Neural cell (in vitro differentiated cells): ENCODE measurements at regions not wholly inside any gene's neighbourhood (a gene's known extent, or its start where the extent isn't known, plus 50 kb on each side); places are given as distances from the start of the nearest gene placed in this dataset.

ENCODE experiments used
- EZH2 ChIP-seq: fragments of 200-600, 300-800 bp; shearing (Covaris generic), sonication (generic); IDR thresholded peaks from 2 replicates; pipeline ENCODE4 v1.6.1; 2014; ENCODE audit warnings: antibody characterized with exemption, low read length, borderline replicate concordance, mild to moderate bottlenecking; ENCODE audit not compliant: insufficient read depth, poor library complexity, severe bottlenecking
- MXI1 ChIP-seq: fragments of 450-650 bp; conservative IDR thresholded peaks from 2 replicates; pipeline ENCODE4 v1.6.1; 2014; ENCODE audit warnings: antibody characterized with exemption, mild to moderate bottlenecking; ENCODE audit not compliant: poor library complexity, severe bottlenecking
- POLR2AphosphoS5 ChIP-seq: IDR thresholded peaks from 2 replicates; pipeline ENCODE4 v1.6.1; 2012
- RAD21 ChIP-seq: fragments of 450-650 bp; conservative IDR thresholded peaks from 2 replicates; pipeline ENCODE4 v1.6.1; 2014; ENCODE audit warnings: antibody characterized with exemption, mild to moderate bottlenecking, moderate library complexity
- TAF1 ChIP-seq: IDR thresholded peaks from 2 replicates; pipeline ENCODE4 v1.6.1; 2012; ENCODE audit warnings: low read depth
- TF ChIP-seq, protein P1 (sequence below): fragments of 450-650 bp; IDR thresholded peaks from 2 replicates; pipeline ENCODE4 v1.5.1; 2014; ENCODE audit warnings: antibody characterized with exemption, mild to moderate bottlenecking, moderate library complexity; ENCODE audit not compliant: poor library complexity, severe bottlenecking
- TF ChIP-seq, protein P2 (sequence below): IDR thresholded peaks from 2 replicates; pipeline ENCODE4 v1.6.1; 2012; ENCODE audit warnings: borderline replicate concordance

DNA sequence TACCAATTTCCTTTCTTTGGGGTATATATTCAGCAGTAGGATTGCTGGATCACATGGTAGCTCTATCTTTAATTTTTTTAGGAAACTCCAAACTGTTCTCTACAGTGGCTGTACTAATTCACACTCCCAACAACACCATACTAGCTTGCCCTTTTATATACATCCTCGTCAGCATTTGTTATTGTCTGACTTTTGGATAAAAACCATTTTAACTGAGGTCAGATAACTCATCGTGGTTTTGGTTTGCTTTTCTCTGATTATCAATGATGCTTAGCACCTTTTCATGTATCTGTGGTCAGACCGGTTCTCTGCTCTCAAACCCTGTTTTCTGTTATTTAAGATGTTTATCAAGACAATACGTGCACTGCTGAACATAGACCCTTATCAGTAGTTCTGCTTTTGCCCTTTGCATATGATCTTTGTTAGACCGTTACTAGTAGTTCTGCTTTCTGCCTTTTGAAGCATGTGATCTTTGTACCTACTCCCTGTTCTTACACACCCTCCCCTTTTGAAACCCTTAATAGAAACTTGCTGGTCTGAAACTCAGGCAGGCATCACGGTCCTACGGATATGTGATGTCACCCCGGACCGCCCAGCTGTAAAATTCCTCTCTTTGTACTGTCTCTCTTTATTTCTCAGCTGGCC is 474.3 kb downstream of the RSL24D1 start:
- TF ChIP-seq, protein P1, sequence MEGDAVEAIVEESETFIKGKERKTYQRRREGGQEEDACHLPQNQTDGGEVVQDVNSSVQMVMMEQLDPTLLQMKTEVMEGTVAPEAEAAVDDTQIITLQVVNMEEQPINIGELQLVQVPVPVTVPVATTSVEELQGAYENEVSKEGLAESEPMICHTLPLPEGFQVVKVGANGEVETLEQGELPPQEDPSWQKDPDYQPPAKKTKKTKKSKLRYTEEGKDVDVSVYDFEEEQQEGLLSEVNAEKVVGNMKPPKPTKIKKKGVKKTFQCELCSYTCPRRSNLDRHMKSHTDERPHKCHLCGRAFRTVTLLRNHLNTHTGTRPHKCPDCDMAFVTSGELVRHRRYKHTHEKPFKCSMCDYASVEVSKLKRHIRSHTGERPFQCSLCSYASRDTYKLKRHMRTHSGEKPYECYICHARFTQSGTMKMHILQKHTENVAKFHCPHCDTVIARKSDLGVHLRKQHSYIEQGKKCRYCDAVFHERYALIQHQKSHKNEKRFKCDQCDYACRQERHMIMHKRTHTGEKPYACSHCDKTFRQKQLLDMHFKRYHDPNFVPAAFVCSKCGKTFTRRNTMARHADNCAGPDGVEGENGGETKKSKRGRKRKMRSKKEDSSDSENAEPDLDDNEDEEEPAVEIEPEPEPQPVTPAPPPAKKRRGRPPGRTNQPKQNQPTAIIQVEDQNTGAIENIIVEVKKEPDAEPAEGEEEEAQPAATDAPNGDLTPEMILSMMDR = no peak
- TF ChIP-seq, protein P2, sequence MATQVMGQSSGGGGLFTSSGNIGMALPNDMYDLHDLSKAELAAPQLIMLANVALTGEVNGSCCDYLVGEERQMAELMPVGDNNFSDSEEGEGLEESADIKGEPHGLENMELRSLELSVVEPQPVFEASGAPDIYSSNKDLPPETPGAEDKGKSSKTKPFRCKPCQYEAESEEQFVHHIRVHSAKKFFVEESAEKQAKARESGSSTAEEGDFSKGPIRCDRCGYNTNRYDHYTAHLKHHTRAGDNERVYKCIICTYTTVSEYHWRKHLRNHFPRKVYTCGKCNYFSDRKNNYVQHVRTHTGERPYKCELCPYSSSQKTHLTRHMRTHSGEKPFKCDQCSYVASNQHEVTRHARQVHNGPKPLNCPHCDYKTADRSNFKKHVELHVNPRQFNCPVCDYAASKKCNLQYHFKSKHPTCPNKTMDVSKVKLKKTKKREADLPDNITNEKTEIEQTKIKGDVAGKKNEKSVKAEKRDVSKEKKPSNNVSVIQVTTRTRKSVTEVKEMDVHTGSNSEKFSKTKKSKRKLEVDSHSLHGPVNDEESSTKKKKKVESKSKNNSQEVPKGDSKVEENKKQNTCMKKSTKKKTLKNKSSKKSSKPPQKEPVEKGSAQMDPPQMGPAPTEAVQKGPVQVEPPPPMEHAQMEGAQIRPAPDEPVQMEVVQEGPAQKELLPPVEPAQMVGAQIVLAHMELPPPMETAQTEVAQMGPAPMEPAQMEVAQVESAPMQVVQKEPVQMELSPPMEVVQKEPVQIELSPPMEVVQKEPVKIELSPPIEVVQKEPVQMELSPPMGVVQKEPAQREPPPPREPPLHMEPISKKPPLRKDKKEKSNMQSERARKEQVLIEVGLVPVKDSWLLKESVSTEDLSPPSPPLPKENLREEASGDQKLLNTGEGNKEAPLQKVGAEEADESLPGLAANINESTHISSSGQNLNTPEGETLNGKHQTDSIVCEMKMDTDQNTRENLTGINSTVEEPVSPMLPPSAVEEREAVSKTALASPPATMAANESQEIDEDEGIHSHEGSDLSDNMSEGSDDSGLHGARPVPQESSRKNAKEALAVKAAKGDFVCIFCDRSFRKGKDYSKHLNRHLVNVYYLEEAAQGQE = no peak
- TF ChIP-seq POLR2AphosphoS5 (no peak), MXI1 (no peak), RAD21 (no peak), EZH2 (no peak), TAF1 (no peak)
